ENCODE measurements at regions not wholly inside any gene's neighbourhood (a gene's known extent, or its start where the extent isn't known, plus 50 kb on each side); places are given as distances from the start of the nearest gene placed in this dataset.

GRCh38 chr22:48819961-48820360 is 1007.7 kb downstream of the BRD1 start:
- peaks cover 2% of the 10 kb centered on the region for H3K27me3 Mint-ChIP-seq (ENCODE audit: insufficient read depth, low read depth, poor library complexity)
- H2AFZ ChIP-seq = no peak overlapping the region
- H3K9me3 Mint-ChIP-seq = no peaks in the 10 kb centered on the region
- no peaks in the 10 kb centered on the region for H4K20me1 ChIP-seq (replicated peaks; ENCODE audit: insufficient read depth)
- no peaks in the 10 kb centered on the region for H3F3A ChIP-seq (replicated peaks; ENCODE audit: low read depth)
- H3K4me2 ChIP-seq = no peak overlapping the region
- no peaks in the 10 kb centered on the region for H3K36me3 Mint-ChIP-seq (ENCODE audit: low read depth)
- no peak for DNase-seq (ENCODE audit: low spot score)
- no peak overlapping the region for H3K27ac ChIP-seq (ENCODE audit: low read depth)
- no peak for TF ChIP-seq CREB1 (CRISPR knock-in tag; IDR thresholded peaks at IDR 0.05; ENCODE audit: low read depth)
- TF ChIP-seq CTCF (conservative IDR thresholded peaks at IDR 0.05; ENCODE audit: low read depth in 2 of 2) = no peak
- no peak for TF ChIP-seq ZNF462 (CRISPR knock-in tag; IDR thresholded peaks at IDR 0.05)
- no peak for TF ChIP-seq EZH2phosphoT487 (IDR thresholded peaks at IDR 0.05; ENCODE audit: unreplicated experiment)
- no peak for TF ChIP-seq POLR2AphosphoS5 (IDR thresholded peaks at IDR 0.05; ENCODE audit: low read depth)
- no peak for TF ChIP-seq ZNF114 (CRISPR knock-in tag; IDR thresholded peaks at IDR 0.05)
- no peak for TF ChIP-seq JUNB (IDR thresholded peaks at IDR 0.05; ENCODE audit: unreplicated experiment)
- TF ChIP-seq EZH2 (IDR thresholded peaks at IDR 0.05; ENCODE audit: low read depth, unreplicated experiment) = no peak
- TF ChIP-seq STAT1 (IDR thresholded peaks at IDR 0.05; ENCODE audit: unreplicated experiment) = no peak
- no peak for TF ChIP-seq ETS1 (IDR thresholded peaks at IDR 0.05)
- TF ChIP-seq ZNF331 (CRISPR knock-in tag; IDR thresholded peaks at IDR 0.05; ENCODE audit: low read depth) = no peak
- TF ChIP-seq NANOG (IDR thresholded peaks at IDR 0.05; ENCODE audit: borderline replicate concordance) = no peak
- 0 out of 2 replicates have a peak, but pooled peaks cover 3% of the 10 kb centered on the region for H3K36me3 ChIP-seq (ENCODE audit: insufficient read depth)
- H3K4me3 Mint-ChIP-seq = no peak overlapping the region
- H3K4me3 ChIP-seq = no peak overlapping the region
- no peak overlapping the region for H3K27ac Mint-ChIP-seq
- H3K4me1 ChIP-seq (ENCODE audit: insufficient read depth) = no peaks in the 10 kb centered on the region
- no peaks in the 10 kb centered on the region for H3K79me2 ChIP-seq (replicated peaks; ENCODE audit: insufficient read depth)
- ATAC-seq = no peak
- peaks cover 6% of the 10 kb centered on the region; the same call in 2 of the 3 replicates for H3K4me1 Mint-ChIP-seq
- H3K27me3 ChIP-seq (ENCODE audit: insufficient read depth) = no peaks in the 10 kb centered on the region
- no peaks in the 10 kb centered on the region for H3K9me2 ChIP-seq (ENCODE audit: insufficient read depth)

Measured in GM23338 (cell line).